Activated naive CD8-positive, alpha-beta T cell treated with anti-CD3 and anti-CD28 coated beads for 36 hours (primary cell): ENCODE measurements at regions not wholly inside any gene's neighbourhood (a gene's known extent, or its start where the extent isn't known, plus 50 kb on each side); places are given as distances from the start of the nearest gene placed in this dataset.

Source experiments
- DNase-seq: peaks from one replicate; pipeline ENCODE4 v3.0.0; 2021
- H3K27ac Mint-ChIP-seq: one replicate; pipeline ENCODE4 v1.8.0; 2022; ENCODE audit warnings: mild to moderate bottlenecking, moderate library complexity, mixed read lengths
- H3K27me3 Mint-ChIP-seq: one replicate; pipeline ENCODE4 v1.8.0; 2022; ENCODE audit warnings: mild to moderate bottlenecking, mixed read lengths
- H3K36me3 Mint-ChIP-seq: one replicate; pipeline ENCODE4 v1.8.0; 2021; ENCODE audit warnings: mild to moderate bottlenecking, mixed read lengths
- H3K4me1 Mint-ChIP-seq: one replicate; pipeline ENCODE4 v1.8.0; 2021; ENCODE audit warnings: mixed read lengths
- H3K4me3 Mint-ChIP-seq: one replicate; pipeline ENCODE4 v1.8.0; 2022; ENCODE audit warnings: mild to moderate bottlenecking, moderate library complexity, mixed read lengths
- H3K9me3 Mint-ChIP-seq: one replicate; pipeline ENCODE4 v1.8.0; 2022; ENCODE audit warnings: mixed read lengths

DNA sequence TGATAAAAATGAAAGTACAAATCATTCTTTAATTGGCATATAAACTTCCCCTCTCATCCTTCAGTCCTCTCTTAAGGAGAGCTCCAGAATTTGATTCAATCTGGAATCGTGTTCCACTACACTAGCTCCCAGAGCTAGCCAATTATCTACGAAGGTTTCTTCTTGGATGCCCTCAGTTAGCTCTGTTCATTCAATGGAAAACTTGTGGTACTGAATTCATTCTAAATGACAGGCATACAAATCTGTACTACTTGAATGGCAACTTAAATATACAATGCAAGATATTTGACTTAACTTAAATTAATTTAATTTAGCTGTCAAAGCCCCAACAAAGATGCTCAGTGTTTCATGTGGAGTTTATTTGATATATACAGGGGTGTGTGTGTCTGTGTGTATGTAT lies 1474.2 kb upstream of the CELF4 start:
- H3K4me1 Mint-ChIP-seq = no peaks in the 10 kb centered on the region
- DNase-seq = no peak
- H3K4me3 Mint-ChIP-seq = no peak overlapping the region
- H3K9me3 Mint-ChIP-seq = peaks cover 2% of the 10 kb centered on the region
- H3K27me3 Mint-ChIP-seq = no peaks in the 10 kb centered on the region
- no peak overlapping the region for H3K27ac Mint-ChIP-seq
- no peaks in the 10 kb centered on the region for H3K36me3 Mint-ChIP-seq

GRCh38 chr18:39037925-39038324 lies 1472.3 kb upstream of the CELF4 start:
- Mint-ChIP-seq H3K27me3 (no peaks in the 10 kb centered on the region), H3K36me3 (no peaks in the 10 kb centered on the region), H3K9me3 (no peaks in the 10 kb centered on the region), H3K4me3 (no peak overlapping the region), H3K27ac (no peak overlapping the region), H3K4me1 (no peaks in the 10 kb centered on the region)
- no peak for DNase-seq

DNA sequence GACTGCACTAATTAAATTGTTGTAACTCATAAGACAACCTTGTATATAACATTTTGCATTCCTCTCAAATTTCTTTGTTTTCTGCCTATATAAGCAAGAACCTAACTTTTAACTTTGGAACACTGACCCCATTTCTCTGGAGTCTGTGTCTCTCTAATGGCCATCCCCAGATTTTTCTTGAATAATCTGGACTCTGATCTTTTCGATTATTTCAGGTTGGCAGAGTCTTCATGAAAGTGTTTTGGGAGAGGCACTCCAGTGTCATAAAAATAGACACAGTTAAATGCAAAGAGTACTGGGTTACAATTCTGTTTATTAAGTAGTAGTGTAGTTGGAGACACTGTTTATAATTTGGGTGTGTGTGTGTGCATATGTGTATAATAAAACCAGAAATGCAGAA lies 1467.7 kb upstream of the CELF4 start:
- Mint-ChIP-seq H3K4me3 (no peak overlapping the region), H3K27ac (no peak overlapping the region), H3K27me3 (no peaks in the 10 kb centered on the region), H3K36me3 (no peaks in the 10 kb centered on the region), H3K4me1 (no peaks in the 10 kb centered on the region), H3K9me3 (no peaks in the 10 kb centered on the region)
- DNase-seq = no peak

DNA sequence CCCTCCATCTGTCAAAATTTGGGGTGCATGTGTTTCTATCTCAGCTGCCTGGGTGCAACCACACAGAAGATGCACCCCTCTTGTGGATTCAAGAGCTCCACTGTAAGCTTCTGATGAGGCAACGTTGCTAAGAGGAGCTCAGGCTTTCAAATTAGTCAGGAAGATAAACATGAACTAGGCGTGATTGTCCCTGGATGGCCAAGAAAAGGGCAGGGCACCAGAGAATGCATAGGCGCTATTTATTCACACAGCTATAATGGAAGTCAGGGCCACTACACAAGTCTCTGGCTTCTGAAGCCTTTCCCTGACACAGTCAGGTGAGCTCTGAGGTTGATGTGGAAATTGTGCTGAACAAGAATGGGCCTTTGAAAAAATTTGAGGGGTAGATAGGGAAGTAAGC lies 1466.0 kb upstream of the CELF4 start:
- no peak for DNase-seq
- Mint-ChIP-seq H3K27ac (no peak overlapping the region), H3K36me3 (no peaks in the 10 kb centered on the region), H3K9me3 (no peaks in the 10 kb centered on the region), H3K4me3 (no peak overlapping the region), H3K4me1 (no peaks in the 10 kb centered on the region), H3K27me3 (no peaks in the 10 kb centered on the region)

GRCh38 chr18:39030124-39030655 lies 1464.6 kb upstream of the CELF4 start:
- no peaks in the 10 kb centered on the region for H3K27me3 Mint-ChIP-seq
- no peaks in the 10 kb centered on the region for H3K36me3 Mint-ChIP-seq
- H3K9me3 Mint-ChIP-seq = no peaks in the 10 kb centered on the region
- no peaks in the 10 kb centered on the region for H3K4me1 Mint-ChIP-seq
- DNase-seq = no peak
- no peak overlapping the region for H3K4me3 Mint-ChIP-seq
- H3K27ac Mint-ChIP-seq = no peak overlapping the region

DNA sequence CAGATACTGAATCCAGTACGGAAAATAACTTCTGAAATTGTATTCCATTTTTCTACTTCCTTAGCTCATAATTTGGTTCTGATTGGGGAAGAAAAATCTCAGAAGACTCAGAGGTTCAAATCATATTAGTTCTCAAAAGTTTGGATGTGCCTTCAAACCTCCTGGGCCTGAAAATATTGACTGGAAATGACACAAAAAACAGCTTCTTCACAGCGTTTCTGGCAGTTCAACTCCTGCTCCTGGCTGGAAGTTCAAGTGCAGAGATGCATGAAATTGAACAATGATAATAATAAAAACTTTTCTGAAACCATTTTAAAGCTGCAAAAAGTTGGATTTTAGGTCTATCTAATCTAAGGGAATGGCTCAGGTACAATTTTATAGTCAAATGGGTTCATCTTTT lies 1459.9 kb upstream of the CELF4 start:
- no peak for DNase-seq
- H3K9me3 Mint-ChIP-seq = no peaks in the 10 kb centered on the region
- no peak overlapping the region for H3K4me3 Mint-ChIP-seq
- no peaks in the 10 kb centered on the region for H3K4me1 Mint-ChIP-seq
- H3K36me3 Mint-ChIP-seq = no peaks in the 10 kb centered on the region
- no peaks in the 10 kb centered on the region for H3K27me3 Mint-ChIP-seq
- no peak overlapping the region for H3K27ac Mint-ChIP-seq

GRCh38 chr18:39019989-39020388 lies 1454.4 kb upstream of the CELF4 start:
- Mint-ChIP-seq H3K36me3 (no peaks in the 10 kb centered on the region), H3K27ac (no peak overlapping the region), H3K4me3 (no peak overlapping the region), H3K4me1 (no peaks in the 10 kb centered on the region), H3K27me3 (no peaks in the 10 kb centered on the region), H3K9me3 (no peaks in the 10 kb centered on the region)
- no peak for DNase-seq

DNA sequence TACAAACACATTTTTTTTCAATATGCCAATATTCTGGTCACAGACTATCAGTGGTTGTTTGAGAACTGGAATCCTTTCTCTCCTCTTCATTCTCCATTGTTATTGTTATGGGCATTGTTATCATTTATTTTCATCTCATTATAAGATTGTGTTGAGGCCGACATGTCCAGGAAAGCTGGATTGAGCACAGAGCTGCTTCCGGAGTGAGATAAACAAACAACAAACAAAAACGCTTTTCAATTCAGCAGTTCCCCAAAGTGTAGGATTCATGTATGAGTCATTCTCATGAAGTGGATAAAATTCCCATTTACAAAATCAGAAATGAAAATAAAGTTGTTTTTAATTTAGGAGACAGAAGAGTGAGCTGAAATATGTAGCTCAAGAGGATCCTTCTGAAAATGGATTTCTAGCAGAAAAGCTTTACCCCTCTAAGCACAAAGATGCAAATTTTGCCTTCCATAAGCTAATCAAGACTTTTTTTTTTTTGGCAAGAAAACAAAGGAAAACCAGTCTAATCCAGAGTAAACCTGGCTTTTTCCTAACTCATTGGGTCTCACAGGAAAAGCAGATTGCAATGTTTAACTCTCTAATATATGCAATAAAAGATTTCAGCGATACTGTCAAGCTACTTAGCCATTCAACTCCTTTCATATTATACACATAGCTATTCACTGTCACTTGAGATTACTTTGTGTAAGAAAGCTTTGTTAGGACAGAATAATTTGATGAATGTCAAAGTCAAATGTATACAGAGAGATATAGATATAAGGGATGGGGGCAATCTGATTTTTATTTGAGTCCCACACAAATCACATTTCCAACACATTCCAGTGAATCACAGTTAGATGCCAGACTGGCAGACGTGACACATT lies 1441.7 kb upstream of the CELF4 start:
- no peaks in the 10 kb centered on the region for H3K27me3 Mint-ChIP-seq
- H3K4me1 Mint-ChIP-seq = no peaks in the 10 kb centered on the region
- no peak overlapping the region for H3K4me3 Mint-ChIP-seq
- H3K36me3 Mint-ChIP-seq = no peaks in the 10 kb centered on the region
- no peak overlapping the region for H3K27ac Mint-ChIP-seq
- H3K9me3 Mint-ChIP-seq = peaks cover 2% of the 10 kb centered on the region
- no peak for DNase-seq

GRCh38 chr18:38996056-38996455 lies 1430.5 kb upstream of the CELF4 start:
- DNase-seq = no peak
- no peaks in the 10 kb centered on the region for H3K4me1 Mint-ChIP-seq
- H3K27me3 Mint-ChIP-seq = no peaks in the 10 kb centered on the region
- H3K4me3 Mint-ChIP-seq = no peak overlapping the region
- no peak overlapping the region for H3K27ac Mint-ChIP-seq
- H3K9me3 Mint-ChIP-seq = peaks cover 1% of the 10 kb centered on the region
- no peaks in the 10 kb centered on the region for H3K36me3 Mint-ChIP-seq

- H3K9me3 Mint-ChIP-seq = peaks cover 1% of the 10 kb centered on the region
- H3K4me1 Mint-ChIP-seq = no peaks in the 10 kb centered on the region
- no peak for DNase-seq
- H3K4me3 Mint-ChIP-seq = no peak overlapping the region
- no peak overlapping the region for H3K27ac Mint-ChIP-seq
- H3K36me3 Mint-ChIP-seq = no peaks in the 10 kb centered on the region
- no peaks in the 10 kb centered on the region for H3K27me3 Mint-ChIP-seq
These were observed 1427.7 kb upstream of the CELF4 start for GRCh38 chr18:38993342-38993741.

DNA sequence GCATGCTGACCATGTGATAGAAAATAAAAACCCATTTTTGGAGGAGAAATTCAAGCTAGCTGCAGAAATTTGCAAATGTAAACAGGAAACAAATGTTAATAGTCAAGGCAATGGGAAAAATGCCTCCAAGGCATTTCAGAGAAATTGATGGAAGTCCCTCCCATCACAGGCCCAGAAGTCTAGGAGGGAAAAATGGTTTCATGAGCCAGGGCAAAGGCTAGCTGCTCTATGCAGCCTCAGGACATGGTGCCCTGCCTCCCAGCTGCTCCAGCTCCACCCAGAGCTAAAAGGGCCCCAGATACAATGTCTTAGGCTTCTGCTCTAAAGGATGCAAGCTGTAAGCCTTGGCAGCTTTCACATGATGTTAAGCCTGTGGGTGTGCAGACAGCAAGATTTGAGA lies 1419.4 kb upstream of the CELF4 start:
- H3K27me3 Mint-ChIP-seq = no peaks in the 10 kb centered on the region
- H3K4me3 Mint-ChIP-seq = no peak overlapping the region
- peaks cover 1% of the 10 kb centered on the region for H3K9me3 Mint-ChIP-seq
- DNase-seq = no peak
- no peaks in the 10 kb centered on the region for H3K36me3 Mint-ChIP-seq
- no peak overlapping the region for H3K27ac Mint-ChIP-seq
- no peaks in the 10 kb centered on the region for H3K4me1 Mint-ChIP-seq

DNA sequence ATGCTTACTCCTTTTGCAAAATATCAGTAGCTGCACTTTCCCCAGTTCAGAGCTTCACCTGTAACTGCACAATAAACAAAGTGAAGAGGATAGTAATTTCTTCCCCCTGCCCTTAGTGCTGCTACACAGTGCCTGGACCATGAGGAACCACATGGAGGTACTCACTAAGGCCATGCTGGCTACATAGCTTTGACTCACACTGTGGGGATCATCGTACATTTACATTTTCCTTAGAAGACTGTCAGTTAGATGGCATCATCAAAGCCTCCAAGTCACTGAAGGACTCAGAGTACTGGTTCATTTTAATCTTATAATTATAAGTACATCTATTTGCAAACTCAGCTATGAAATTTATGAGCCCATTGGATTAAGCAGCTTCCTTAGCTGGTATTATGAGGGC lies 1416.5 kb upstream of the CELF4 start:
- peaks cover 1% of the 10 kb centered on the region for H3K9me3 Mint-ChIP-seq
- H3K4me1 Mint-ChIP-seq = no peaks in the 10 kb centered on the region
- no peak overlapping the region for H3K4me3 Mint-ChIP-seq
- H3K36me3 Mint-ChIP-seq = no peaks in the 10 kb centered on the region
- H3K27ac Mint-ChIP-seq = no peak overlapping the region
- DNase-seq = no peak
- no peaks in the 10 kb centered on the region for H3K27me3 Mint-ChIP-seq

GRCh38 chr18:38981389-38981788 lies 1415.8 kb upstream of the CELF4 start:
- no peak for DNase-seq
- H3K4me3 Mint-ChIP-seq = no peak overlapping the region
- no peaks in the 10 kb centered on the region for H3K36me3 Mint-ChIP-seq
- H3K27me3 Mint-ChIP-seq = no peaks in the 10 kb centered on the region
- H3K27ac Mint-ChIP-seq = no peak overlapping the region
- H3K4me1 Mint-ChIP-seq = no peaks in the 10 kb centered on the region
- peaks cover 1% of the 10 kb centered on the region for H3K9me3 Mint-ChIP-seq

GRCh38 chr18:38980420-38980819 lies 1414.8 kb upstream of the CELF4 start:
- H3K36me3 Mint-ChIP-seq = no peaks in the 10 kb centered on the region
- no peaks in the 10 kb centered on the region for H3K4me1 Mint-ChIP-seq
- no peak overlapping the region for H3K27ac Mint-ChIP-seq
- no peak for DNase-seq
- H3K9me3 Mint-ChIP-seq = peaks cover 1% of the 10 kb centered on the region
- H3K4me3 Mint-ChIP-seq = no peak overlapping the region
- no peaks in the 10 kb centered on the region for H3K27me3 Mint-ChIP-seq

- no peak overlapping the region for H3K27ac Mint-ChIP-seq
- no peaks in the 10 kb centered on the region for H3K36me3 Mint-ChIP-seq
- no peaks in the 10 kb centered on the region for H3K9me3 Mint-ChIP-seq
- no peak for DNase-seq
- no peaks in the 10 kb centered on the region for H3K4me1 Mint-ChIP-seq
- no peak overlapping the region for H3K4me3 Mint-ChIP-seq
- peaks cover 3% of the 10 kb centered on the region for H3K27me3 Mint-ChIP-seq
These were observed 1407.0 kb upstream of the CELF4 start for GRCh38 chr18:38972571-38972970.

GRCh38 chr18:38971881-38972280 lies 1406.3 kb upstream of the CELF4 start:
- H3K4me1 Mint-ChIP-seq = no peaks in the 10 kb centered on the region
- H3K27ac Mint-ChIP-seq = no peak overlapping the region
- peaks cover 3% of the 10 kb centered on the region for H3K27me3 Mint-ChIP-seq
- H3K4me3 Mint-ChIP-seq = no peak overlapping the region
- no peaks in the 10 kb centered on the region for H3K36me3 Mint-ChIP-seq
- DNase-seq = no peak
- no peaks in the 10 kb centered on the region for H3K9me3 Mint-ChIP-seq
